ENCODE measurements at regions not wholly inside any gene's neighbourhood (a gene's known extent, or its start where the extent isn't known, plus 50 kb on each side); places are given as distances from the start of the nearest gene placed in this dataset.

- no peak for TF ChIP-seq EZH2phosphoT487 (IDR thresholded peaks at IDR 0.05; ENCODE audit: low read depth)
- TF ChIP-seq CTCF (IDR thresholded peaks at IDR 0.05; ENCODE audit: low read depth, low read length): no peak
Observed at GRCh38 chr4:157521906-157522305, 301.4 kb downstream of the GRIA2 start.
